Fibroblast of villous mesenchyme (primary cell): ENCODE measurements at regions not wholly inside any gene's neighbourhood (a gene's known extent, or its start where the extent isn't known, plus 50 kb on each side); places are given as distances from the start of the nearest gene placed in this dataset.

Experiments
- DNase-seq: peaks from one replicate; pipeline ENCODE4 v3.0.0-alpha.2; 2010; ENCODE audit warnings: low read depth
- H3K4me3 ChIP-seq: 2 replicates; pipeline ENCODE4 v1.5.1; 2011; ENCODE audit warnings: low read depth, mild to moderate bottlenecking, low read length
- CTCF ChIP-seq: IDR thresholded peaks from 2 replicates; pipeline ENCODE4 v1.5.1; 2012; ENCODE audit warnings: low read depth, mild to moderate bottlenecking, low read length; ENCODE audit not compliant: insufficient read depth

GRCh38 chr14:26941521-26941920 lies 343.7 kb upstream of the NOVA1 start:
- H3K4me3 ChIP-seq: no peak overlapping the region
- TF ChIP-seq CTCF: no peak

GRCh38 chr14:26947265-26947664 lies 349.4 kb upstream of the NOVA1 start:
- no peak overlapping the region for H3K4me3 ChIP-seq
- TF ChIP-seq CTCF: no peak
- no peak for DNase-seq

More at GRCh38 chr14:26941521-26941920, 343.7 kb upstream of the NOVA1 start:
- DNase-seq: no peak

GRCh38 chr14:26959437-26959836 lies 361.6 kb upstream of the NOVA1 start:
- no peak for DNase-seq

GRCh38 chr14:26959972-26960660 lies 362.3 kb upstream of the NOVA1 start:
- H3K4me3 ChIP-seq: no peak overlapping the region
- no peak for TF ChIP-seq CTCF
- no peak for DNase-seq

More at GRCh38 chr14:26959437-26959836, 361.6 kb upstream of the NOVA1 start:
- TF ChIP-seq CTCF: no peak
- no peak overlapping the region for H3K4me3 ChIP-seq

- H3K4me3 ChIP-seq: no peak overlapping the region
- no peak for TF ChIP-seq CTCF
- DNase-seq: peak; percentile 92
Measured at GRCh38 chr14:26963711-26964110, 365.9 kb upstream of the NOVA1 start.

GRCh38 chr14:26965490-26965889 lies 367.7 kb upstream of the NOVA1 start:
- no peak for TF ChIP-seq CTCF
- no peak for DNase-seq
- H3K4me3 ChIP-seq: no peak overlapping the region

GRCh38 chr14:26966908-26967307 lies 369.1 kb upstream of the NOVA1 start:
- TF ChIP-seq CTCF: no peak
- no peak overlapping the region for H3K4me3 ChIP-seq
- DNase-seq: peak; percentile 54
